Bone marrow (tissue), 2 donors: ENCODE measurements at regions not wholly inside any gene's neighbourhood (a gene's known extent, or its start where the extent isn't known, plus 50 kb on each side); places are given as distances from the start of the nearest gene placed in this dataset.

Experiments
- DNase-seq, 2 donors: peaks; one replicate each; lab custom pipeline; 2025; lab: John Stamatoyannopoulos, UW

- no peak for DNase-seq
These were observed 663.7 kb upstream of the B3GAT1 start for GRCh38 chr11:135075740-135076139.

GRCh38 chr11:135074397-135074998 is 662.5 kb upstream of the B3GAT1 start:
- no peak for DNase-seq

GRCh38 chr11:135073870-135074269 is 661.8 kb upstream of the B3GAT1 start:
- DNase-seq: no peak

GRCh38 chr11:135073381-135073780 is 661.3 kb upstream of the B3GAT1 start:
- no peak for DNase-seq

- no peak for DNase-seq
These were observed 657.8 kb upstream of the B3GAT1 start for GRCh38 chr11:135069890-135070289.

- DNase-seq: no peak
These were observed 657.0 kb upstream of the B3GAT1 start for GRCh38 chr11:135069063-135069462.

GRCh38 chr11:135062994-135063393 is 651.0 kb upstream of the B3GAT1 start:
- no peak for DNase-seq

GRCh38 chr11:135061166-135061565 is 649.1 kb upstream of the B3GAT1 start:
- no peak for DNase-seq

GRCh38 chr11:135046986-135047385 is 634.9 kb upstream of the B3GAT1 start:
- no peak for DNase-seq

GRCh38 chr11:135046556-135046955 is 634.5 kb upstream of the B3GAT1 start:
- no peak for DNase-seq

GRCh38 chr11:135043434-135043833 is 631.4 kb upstream of the B3GAT1 start:
- DNase-seq: no peak

GRCh38 chr11:135037828-135038227 is 625.8 kb upstream of the B3GAT1 start:
- no peak for DNase-seq

GRCh38 chr11:135036488-135037297 is 624.7 kb upstream of the B3GAT1 start:
- no peak for DNase-seq

- DNase-seq: no peak
These were observed 623.2 kb upstream of the B3GAT1 start for GRCh38 chr11:135035282-135035681.

GRCh38 chr11:135033540-135033939 is 621.5 kb upstream of the B3GAT1 start:
- DNase-seq: no peak

GRCh38 chr11:135031205-135031989 is 619.4 kb upstream of the B3GAT1 start:
- no peak for DNase-seq

- no peak for DNase-seq
These were observed 615.4 kb upstream of the B3GAT1 start for GRCh38 chr11:135027461-135027860.

- no peak for DNase-seq
These were observed 611.5 kb upstream of the B3GAT1 start for GRCh38 chr11:135023499-135023898.

- DNase-seq: no peak
These were observed 610.4 kb upstream of the B3GAT1 start for GRCh38 chr11:135022454-135022853.

GRCh38 chr11:135019899-135020298 is 607.9 kb upstream of the B3GAT1 start:
- DNase-seq: no peak

- no peak for DNase-seq
These were observed 607.4 kb upstream of the B3GAT1 start for GRCh38 chr11:135019343-135019871.

- DNase-seq: no peak
These were observed 605.3 kb upstream of the B3GAT1 start for GRCh38 chr11:135017296-135017695.

GRCh38 chr11:135015966-135016365 is 603.9 kb upstream of the B3GAT1 start:
- no peak for DNase-seq
